ENCODE measurements at regions not wholly inside any gene's neighbourhood (a gene's known extent, or its start where the extent isn't known, plus 50 kb on each side); places are given as distances from the start of the nearest gene placed in this dataset.

- TF ChIP-seq CTCF (IDR thresholded peaks at IDR 0.05) (no peak), POLR2A (IDR thresholded peaks at IDR 0.05) (no peak)
These were observed 555.9 kb downstream of the PDHA2 start for GRCh38 chr4:96395747-96396146.
